SK-N-SH treated with all-trans-retinoic acid at 6 μM for 48 hours (cell line): ENCODE measurements at regions not wholly inside any gene's neighbourhood (a gene's known extent, or its start where the extent isn't known, plus 50 kb on each side); places are given as distances from the start of the nearest gene placed in this dataset.

Source experiments
- ISL1 ChIP-seq: fragments of 250-450 bp; sonication (Bioruptor Pico); IDR thresholded peaks from 2 replicates; pipeline ENCODE4 v2.1.2; 2022; ENCODE audit warnings: mild to moderate bottlenecking, moderate library complexity
- RARB ChIP-seq: fragments of 250-450 bp; sonication (Bioruptor Pico); IDR thresholded peaks from 2 replicates; pipeline ENCODE4 v1.8.0; 2021; ENCODE audit warnings: mild to moderate bottlenecking, moderate library complexity
- ZC3H10 ChIP-seq: fragments of 250-450 bp; sonication (Bioruptor Pico); IDR thresholded peaks from 2 replicates; pipeline ENCODE4 v1.5.1; 2021; ENCODE audit warnings: mild to moderate bottlenecking, moderate library complexity
- ZFP3 ChIP-seq: fragments of 250-450 bp; sonication (Bioruptor Pico); IDR thresholded peaks from 2 replicates; pipeline ENCODE4 v1.5.0; 2020; ENCODE audit warnings: mild to moderate bottlenecking, moderate library complexity
- ZFP30 ChIP-seq: fragments of 450-650 bp; formaldehyde crosslinking; IDR thresholded peaks from 2 replicates; pipeline ENCODE4 v1.5.0; 2022; ENCODE audit warnings: mild to moderate bottlenecking, moderate library complexity
- ZNF70 ChIP-seq: fragments of 450-650 bp; formaldehyde crosslinking; IDR thresholded peaks from 2 replicates; pipeline ENCODE4 v1.5.0; 2020; ENCODE audit warnings: mild to moderate bottlenecking, moderate library complexity
- TF ChIP-seq, protein P1 (sequence below): fragments of 250-450 bp; sonication (Bioruptor Pico); IDR thresholded peaks from 2 replicates; pipeline ENCODE4 v1.8.0; 2020; ENCODE audit warnings: mild to moderate bottlenecking, moderate library complexity, borderline replicate concordance
- TF ChIP-seq, protein P2 (sequence below): fragments of 250-450 bp; sonication (Bioruptor Pico); IDR thresholded peaks from 2 replicates; pipeline ENCODE4 v1.5.0; 2020; ENCODE audit warnings: mild to moderate bottlenecking, moderate library complexity
- TF ChIP-seq, protein P3 (sequence below): fragments of 250-450 bp; sonication (Bioruptor Pico); IDR thresholded peaks from 2 replicates; pipeline ENCODE4 v1.5.1; 2020; ENCODE audit warnings: low read depth, mild to moderate bottlenecking, moderate library complexity

DNA sequence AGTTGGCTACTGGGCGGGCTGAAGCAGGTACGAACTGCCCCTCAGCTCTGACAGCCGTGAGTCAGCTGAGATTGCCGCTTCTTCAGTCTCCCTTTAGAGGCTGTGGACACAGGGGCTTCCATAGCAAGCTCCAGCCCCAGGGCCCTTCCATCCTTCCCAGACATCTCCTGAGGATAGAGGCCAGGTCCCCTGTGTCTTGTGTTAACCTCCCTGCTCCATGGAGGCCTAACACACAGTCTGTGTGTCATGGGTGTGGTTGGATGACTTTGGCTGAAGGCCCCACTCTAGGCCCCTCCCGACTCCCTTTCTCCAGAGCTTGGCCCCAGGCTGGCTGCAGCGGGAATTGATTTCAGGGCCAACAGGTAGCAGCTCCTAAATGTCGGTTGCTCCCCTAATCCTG, 116.1 kb upstream of the TLE3 start:
- TF ChIP-seq ISL1 (no peak), ZNF70 (no peak), ZFP3 (CRISPR knock-in tag) (no peak), RARB (no peak), ZC3H10 (CRISPR knock-in tag) (no peak), ZFP30 (CRISPR knock-in tag) (no peak)
- TF ChIP-seq, protein P1, sequence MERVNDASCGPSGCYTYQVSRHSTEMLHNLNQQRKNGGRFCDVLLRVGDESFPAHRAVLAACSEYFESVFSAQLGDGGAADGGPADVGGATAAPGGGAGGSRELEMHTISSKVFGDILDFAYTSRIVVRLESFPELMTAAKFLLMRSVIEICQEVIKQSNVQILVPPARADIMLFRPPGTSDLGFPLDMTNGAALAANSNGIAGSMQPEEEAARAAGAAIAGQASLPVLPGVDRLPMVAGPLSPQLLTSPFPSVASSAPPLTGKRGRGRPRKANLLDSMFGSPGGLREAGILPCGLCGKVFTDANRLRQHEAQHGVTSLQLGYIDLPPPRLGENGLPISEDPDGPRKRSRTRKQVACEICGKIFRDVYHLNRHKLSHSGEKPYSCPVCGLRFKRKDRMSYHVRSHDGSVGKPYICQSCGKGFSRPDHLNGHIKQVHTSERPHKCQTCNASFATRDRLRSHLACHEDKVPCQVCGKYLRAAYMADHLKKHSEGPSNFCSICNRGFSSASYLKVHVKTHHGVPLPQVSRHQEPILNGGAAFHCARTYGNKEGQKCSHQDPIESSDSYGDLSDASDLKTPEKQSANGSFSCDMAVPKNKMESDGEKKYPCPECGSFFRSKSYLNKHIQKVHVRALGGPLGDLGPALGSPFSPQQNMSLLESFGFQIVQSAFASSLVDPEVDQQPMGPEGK (CRISPR knock-in tag), result no peak
- TF ChIP-seq, protein P2, sequence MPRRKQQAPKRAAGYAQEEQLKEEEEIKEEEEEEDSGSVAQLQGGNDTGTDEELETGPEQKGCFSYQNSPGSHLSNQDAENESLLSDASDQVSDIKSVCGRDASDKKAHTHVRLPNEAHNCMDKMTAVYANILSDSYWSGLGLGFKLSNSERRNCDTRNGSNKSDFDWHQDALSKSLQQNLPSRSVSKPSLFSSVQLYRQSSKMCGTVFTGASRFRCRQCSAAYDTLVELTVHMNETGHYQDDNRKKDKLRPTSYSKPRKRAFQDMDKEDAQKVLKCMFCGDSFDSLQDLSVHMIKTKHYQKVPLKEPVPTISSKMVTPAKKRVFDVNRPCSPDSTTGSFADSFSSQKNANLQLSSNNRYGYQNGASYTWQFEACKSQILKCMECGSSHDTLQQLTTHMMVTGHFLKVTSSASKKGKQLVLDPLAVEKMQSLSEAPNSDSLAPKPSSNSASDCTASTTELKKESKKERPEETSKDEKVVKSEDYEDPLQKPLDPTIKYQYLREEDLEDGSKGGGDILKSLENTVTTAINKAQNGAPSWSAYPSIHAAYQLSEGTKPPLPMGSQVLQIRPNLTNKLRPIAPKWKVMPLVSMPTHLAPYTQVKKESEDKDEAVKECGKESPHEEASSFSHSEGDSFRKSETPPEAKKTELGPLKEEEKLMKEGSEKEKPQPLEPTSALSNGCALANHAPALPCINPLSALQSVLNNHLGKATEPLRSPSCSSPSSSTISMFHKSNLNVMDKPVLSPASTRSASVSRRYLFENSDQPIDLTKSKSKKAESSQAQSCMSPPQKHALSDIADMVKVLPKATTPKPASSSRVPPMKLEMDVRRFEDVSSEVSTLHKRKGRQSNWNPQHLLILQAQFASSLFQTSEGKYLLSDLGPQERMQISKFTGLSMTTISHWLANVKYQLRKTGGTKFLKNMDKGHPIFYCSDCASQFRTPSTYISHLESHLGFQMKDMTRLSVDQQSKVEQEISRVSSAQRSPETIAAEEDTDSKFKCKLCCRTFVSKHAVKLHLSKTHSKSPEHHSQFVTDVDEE (CRISPR knock-in tag), result no peak
- TF ChIP-seq, protein P3, sequence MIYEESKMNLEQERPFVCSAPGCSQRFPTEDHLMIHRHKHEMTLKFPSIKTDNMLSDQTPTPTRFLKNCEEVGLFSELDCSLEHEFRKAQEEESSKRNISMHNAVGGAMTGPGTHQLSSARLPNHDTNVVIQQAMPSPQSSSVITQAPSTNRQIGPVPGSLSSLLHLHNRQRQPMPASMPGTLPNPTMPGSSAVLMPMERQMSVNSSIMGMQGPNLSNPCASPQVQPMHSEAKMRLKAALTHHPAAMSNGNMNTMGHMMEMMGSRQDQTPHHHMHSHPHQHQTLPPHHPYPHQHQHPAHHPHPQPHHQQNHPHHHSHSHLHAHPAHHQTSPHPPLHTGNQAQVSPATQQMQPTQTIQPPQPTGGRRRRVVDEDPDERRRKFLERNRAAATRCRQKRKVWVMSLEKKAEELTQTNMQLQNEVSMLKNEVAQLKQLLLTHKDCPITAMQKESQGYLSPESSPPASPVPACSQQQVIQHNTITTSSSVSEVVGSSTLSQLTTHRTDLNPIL (CRISPR knock-in tag), result no peak
